ENCODE measurements at regions not wholly inside any gene's neighbourhood (a gene's known extent, or its start where the extent isn't known, plus 50 kb on each side); places are given as distances from the start of the nearest gene placed in this dataset.

DNA sequence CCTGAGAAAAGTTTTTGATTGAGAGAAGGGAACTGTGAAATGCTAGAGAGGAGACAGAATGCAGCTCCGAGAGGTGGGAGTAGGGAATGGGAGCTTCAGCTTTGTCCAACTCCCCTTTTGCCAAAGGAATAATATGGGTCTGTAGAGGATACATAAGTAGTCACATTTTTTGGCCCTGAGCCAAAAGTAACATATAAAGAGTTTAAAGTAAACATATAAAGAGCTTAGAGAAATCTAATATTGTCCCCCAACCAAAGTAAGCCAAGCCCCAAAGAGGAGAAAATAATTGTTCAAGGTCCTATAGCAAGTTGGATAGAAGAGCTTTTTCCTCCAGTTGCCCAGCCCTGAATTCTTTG, 215.1 kb downstream of the TMEM114 start:
- 10 to 24% (median 11%) methylated on average over 1 of the region's 1 CpG for WGBS, 3 donors
- H3K27ac ChIP-seq: no peak overlapping the region
- H3K4me3 ChIP-seq: no peak overlapping the region
- H3K9me3 ChIP-seq: no peaks in the 10 kb centered on the region
- no peak for DNase-seq
- no peak for TF ChIP-seq POLR2A (IDR thresholded peaks at IDR 0.05)
- TF ChIP-seq EP300 (IDR thresholded peaks at IDR 0.05): no peak
- TF ChIP-seq CTCF (IDR thresholded peaks at IDR 0.05): no peak
- H3K36me3 ChIP-seq: no peaks in the 10 kb centered on the region
- no peaks in the 10 kb centered on the region for H3K4me1 ChIP-seq (ENCODE audit: insufficient read depth)
- intact Hi-C loops (cut with DNase I): no loop called here
- no peaks in the 10 kb centered on the region for H3K27me3 ChIP-seq

GRCh38 chr16:8374586-8375231, 215.6 kb downstream of the TMEM114 start:
- H3K36me3 ChIP-seq: no peaks in the 10 kb centered on the region
- TF ChIP-seq POLR2A (IDR thresholded peaks at IDR 0.05) (no peak), EP300 (IDR thresholded peaks at IDR 0.05) (no peak), CTCF (IDR thresholded peaks at IDR 0.05) (no peak)
- no peak for DNase-seq
- H3K27ac ChIP-seq: no peak overlapping the region
- intact Hi-C loops (cut with DNase I): no loop called here
- no peaks in the 10 kb centered on the region for H3K4me1 ChIP-seq (ENCODE audit: insufficient read depth)
- H3K9me3 ChIP-seq: no peaks in the 10 kb centered on the region
- H3K4me3 ChIP-seq: no peak overlapping the region
- no peaks in the 10 kb centered on the region for H3K27me3 ChIP-seq
- 54 to 65% (median 58%) methylated on average over 8 of the region's 8 CpGs for WGBS, 3 donors

DNA sequence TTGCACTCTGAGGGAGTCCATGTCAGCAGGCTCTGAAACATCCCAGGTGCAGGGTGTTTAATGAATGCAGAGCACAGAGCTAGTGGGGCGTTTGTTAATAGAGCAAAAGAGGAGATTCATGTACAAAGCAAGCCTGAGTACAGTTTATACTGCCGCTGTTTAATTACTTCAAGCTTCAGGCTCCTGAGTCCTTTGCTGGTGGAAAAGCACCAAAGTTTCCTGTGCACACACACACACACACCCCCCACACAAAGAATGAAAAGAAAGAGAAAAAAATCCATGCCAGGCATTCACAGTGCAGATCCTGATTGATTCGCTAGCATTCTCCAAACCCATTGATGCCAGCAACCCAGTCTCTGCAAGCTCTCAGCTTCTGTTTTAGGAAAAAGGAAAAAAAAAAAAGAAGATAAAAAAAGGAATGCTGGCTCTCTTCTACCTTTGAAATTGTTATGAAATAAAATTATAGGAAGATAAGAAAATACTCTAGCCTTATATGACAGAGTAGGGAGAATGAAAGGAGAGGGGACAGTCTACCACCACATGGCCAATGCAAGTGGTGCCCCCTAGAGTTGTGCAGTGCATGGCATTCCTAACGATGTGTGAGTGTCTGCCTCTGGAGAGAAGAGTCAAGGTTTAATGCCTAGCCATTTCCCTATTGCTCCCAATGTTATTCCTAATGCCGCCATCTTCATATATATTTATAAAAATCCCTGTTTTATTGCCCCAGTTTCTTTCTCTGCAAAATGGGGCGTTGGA, 216.5 kb downstream of the TMEM114 start:
- Histone ChIP-seq H3K4me1 (ENCODE audit: insufficient read depth) (no peaks in the 10 kb centered on the region), H3K4me3 (no peak overlapping the region), H3K27me3 (no peaks in the 10 kb centered on the region), H3K27ac (no peak overlapping the region), H3K36me3 (no peaks in the 10 kb centered on the region), H3K9me3 (no peaks in the 10 kb centered on the region)
- TF ChIP-seq POLR2A (IDR thresholded peaks at IDR 0.05) (no peak), EP300 (IDR thresholded peaks at IDR 0.05) (no peak), CTCF (IDR thresholded peaks at IDR 0.05) (no peak)
- intact Hi-C loops (cut with DNase I): no loop called here
- 53 to 56% (median 53%) methylated on average over 6 of the region's 6 CpGs for WGBS, 3 donors
- no peak for DNase-seq

- no peaks in the 10 kb centered on the region for H3K36me3 ChIP-seq
- no peak overlapping the region for H3K4me3 ChIP-seq
- no peaks in the 10 kb centered on the region for H3K27me3 ChIP-seq
- no peak for DNase-seq
- intact Hi-C loops (cut with DNase I): no loop called here
- TF ChIP-seq CTCF (IDR thresholded peaks at IDR 0.05) (no peak), POLR2A (IDR thresholded peaks at IDR 0.05) (no peak), EP300 (IDR thresholded peaks at IDR 0.05) (no peak)
- H3K9me3 ChIP-seq: no peaks in the 10 kb centered on the region
- no peak overlapping the region for H3K27ac ChIP-seq
- WGBS, 3 donors: 69 to 86% (median 77%) methylated on average over 3 of the region's 3 CpGs
- no peaks in the 10 kb centered on the region for H3K4me1 ChIP-seq (ENCODE audit: insufficient read depth)
These were observed 218.2 kb downstream of the TMEM114 start for GRCh38 chr16:8372141-8372540.

Data from ovary (tissue), 7 donors.